Ishikawa (cell line): ENCODE measurements at regions not wholly inside any gene's neighbourhood (a gene's known extent, or its start where the extent isn't known, plus 50 kb on each side); places are given as distances from the start of the nearest gene placed in this dataset.

Experiments
- CEBPB ChIP-seq: IDR thresholded peaks from 2 replicates; pipeline ENCODE4 v1.6.1; 2012
- CREB1 ChIP-seq: IDR thresholded peaks from 2 replicates; pipeline ENCODE4 v1.6.1; 2012; ENCODE audit warnings: low read depth
- EGR1 ChIP-seq: IDR thresholded peaks from 2 replicates; pipeline ENCODE4 v1.6.1; 2012
- EP300 ChIP-seq: IDR thresholded peaks from 2 replicates; pipeline ENCODE4 v1.6.1; 2012; ENCODE audit warnings: borderline replicate concordance
- FOXM1 ChIP-seq: IDR thresholded peaks from 2 replicates; pipeline ENCODE4 v1.6.1; 2012; ENCODE audit warnings: low read depth, borderline replicate concordance
- NFIC ChIP-seq: IDR thresholded peaks from 2 replicates; pipeline ENCODE4 v1.6.1; 2012
- RAD21 ChIP-seq: IDR thresholded peaks from 2 replicates; pipeline ENCODE4 v1.6.1; 2012; ENCODE audit warnings: low read depth
- TAF1 ChIP-seq: IDR thresholded peaks from 2 replicates; pipeline ENCODE4 v1.6.1; 2012; ENCODE audit warnings: low read depth, mild to moderate bottlenecking
- TCF12 ChIP-seq: IDR thresholded peaks from 2 replicates; pipeline ENCODE4 v1.6.1; 2012; ENCODE audit warnings: low read depth
- TEAD4 ChIP-seq: IDR thresholded peaks from 2 replicates; pipeline ENCODE4 v1.6.1; 2012
- YY1 ChIP-seq: IDR thresholded peaks from 2 replicates; pipeline ENCODE4 v1.6.1; 2012; ENCODE audit warnings: low read depth
- ZBTB7A ChIP-seq: IDR thresholded peaks from 2 replicates; pipeline ENCODE4 v1.6.1; 2012; ENCODE audit warnings: low read depth
- TF ChIP-seq, protein P1 (sequence below): IDR thresholded peaks from 2 replicates; pipeline ENCODE4 v1.6.1; 2012; ENCODE audit warnings: low read depth, mild to moderate bottlenecking
- TF ChIP-seq, protein P2 (sequence below): IDR thresholded peaks from 2 replicates; pipeline ENCODE4 v1.6.1; 2012
- TF ChIP-seq, protein P3 (sequence below): IDR thresholded peaks from 2 replicates; pipeline ENCODE4 v1.6.1; 2012

GRCh38 chr7:25431956-25432450 is 203.7 kb upstream of the NPVF start:
- TF ChIP-seq, protein P1, sequence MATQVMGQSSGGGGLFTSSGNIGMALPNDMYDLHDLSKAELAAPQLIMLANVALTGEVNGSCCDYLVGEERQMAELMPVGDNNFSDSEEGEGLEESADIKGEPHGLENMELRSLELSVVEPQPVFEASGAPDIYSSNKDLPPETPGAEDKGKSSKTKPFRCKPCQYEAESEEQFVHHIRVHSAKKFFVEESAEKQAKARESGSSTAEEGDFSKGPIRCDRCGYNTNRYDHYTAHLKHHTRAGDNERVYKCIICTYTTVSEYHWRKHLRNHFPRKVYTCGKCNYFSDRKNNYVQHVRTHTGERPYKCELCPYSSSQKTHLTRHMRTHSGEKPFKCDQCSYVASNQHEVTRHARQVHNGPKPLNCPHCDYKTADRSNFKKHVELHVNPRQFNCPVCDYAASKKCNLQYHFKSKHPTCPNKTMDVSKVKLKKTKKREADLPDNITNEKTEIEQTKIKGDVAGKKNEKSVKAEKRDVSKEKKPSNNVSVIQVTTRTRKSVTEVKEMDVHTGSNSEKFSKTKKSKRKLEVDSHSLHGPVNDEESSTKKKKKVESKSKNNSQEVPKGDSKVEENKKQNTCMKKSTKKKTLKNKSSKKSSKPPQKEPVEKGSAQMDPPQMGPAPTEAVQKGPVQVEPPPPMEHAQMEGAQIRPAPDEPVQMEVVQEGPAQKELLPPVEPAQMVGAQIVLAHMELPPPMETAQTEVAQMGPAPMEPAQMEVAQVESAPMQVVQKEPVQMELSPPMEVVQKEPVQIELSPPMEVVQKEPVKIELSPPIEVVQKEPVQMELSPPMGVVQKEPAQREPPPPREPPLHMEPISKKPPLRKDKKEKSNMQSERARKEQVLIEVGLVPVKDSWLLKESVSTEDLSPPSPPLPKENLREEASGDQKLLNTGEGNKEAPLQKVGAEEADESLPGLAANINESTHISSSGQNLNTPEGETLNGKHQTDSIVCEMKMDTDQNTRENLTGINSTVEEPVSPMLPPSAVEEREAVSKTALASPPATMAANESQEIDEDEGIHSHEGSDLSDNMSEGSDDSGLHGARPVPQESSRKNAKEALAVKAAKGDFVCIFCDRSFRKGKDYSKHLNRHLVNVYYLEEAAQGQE, result no peak
- TF ChIP-seq, protein P2, sequence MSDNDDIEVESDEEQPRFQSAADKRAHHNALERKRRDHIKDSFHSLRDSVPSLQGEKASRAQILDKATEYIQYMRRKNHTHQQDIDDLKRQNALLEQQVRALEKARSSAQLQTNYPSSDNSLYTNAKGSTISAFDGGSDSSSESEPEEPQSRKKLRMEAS, result no peak
- TF ChIP-seq ZBTB7A (no peak), EGR1 (no peak)
- TF ChIP-seq, protein P3, sequence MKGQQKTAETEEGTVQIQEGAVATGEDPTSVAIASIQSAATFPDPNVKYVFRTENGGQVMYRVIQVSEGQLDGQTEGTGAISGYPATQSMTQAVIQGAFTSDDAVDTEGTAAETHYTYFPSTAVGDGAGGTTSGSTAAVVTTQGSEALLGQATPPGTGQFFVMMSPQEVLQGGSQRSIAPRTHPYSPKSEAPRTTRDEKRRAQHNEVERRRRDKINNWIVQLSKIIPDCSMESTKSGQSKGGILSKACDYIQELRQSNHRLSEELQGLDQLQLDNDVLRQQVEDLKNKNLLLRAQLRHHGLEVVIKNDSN, result no peak

- TF ChIP-seq NFIC, result no peak
- TF ChIP-seq, protein P1, result no peak
- no peak for TF ChIP-seq YY1
- no peak for TF ChIP-seq EGR1
- TF ChIP-seq FOXM1, result no peak
- TF ChIP-seq RAD21, result no peak
- no peak for TF ChIP-seq CEBPB
- TF ChIP-seq, protein P2, result no peak
- no peak for TF ChIP-seq TEAD4
- TF ChIP-seq, protein P3, result no peak
- no peak for TF ChIP-seq CREB1
- no peak for TF ChIP-seq TAF1
- TF ChIP-seq EP300, result no peak
- TF ChIP-seq TCF12, result no peak
- TF ChIP-seq ZBTB7A, result no peak
These were observed 204.5 kb upstream of the NPVF start for GRCh38 chr7:25432807-25433206.

GRCh38 chr7:25436413-25436812 is 208.1 kb upstream of the NPVF start:
- TF ChIP-seq RAD21, result no peak
- TF ChIP-seq EGR1, result no peak
- TF ChIP-seq, protein P2, result no peak

- TF ChIP-seq, protein P3, result no peak
- TF ChIP-seq EP300 (no peak), TEAD4 (no peak), EGR1 (no peak), YY1 (no peak), TAF1 (no peak), NFIC (no peak), CREB1 (no peak), TCF12 (no peak)
- TF ChIP-seq, protein P2, result no peak
- TF ChIP-seq, protein P1, result no peak
These were observed 209.0 kb upstream of the NPVF start for GRCh38 chr7:25437308-25437707.
